ENCODE measurements at regions not wholly inside any gene's neighbourhood (a gene's known extent, or its start where the extent isn't known, plus 50 kb on each side); places are given as distances from the start of the nearest gene placed in this dataset.

DNA sequence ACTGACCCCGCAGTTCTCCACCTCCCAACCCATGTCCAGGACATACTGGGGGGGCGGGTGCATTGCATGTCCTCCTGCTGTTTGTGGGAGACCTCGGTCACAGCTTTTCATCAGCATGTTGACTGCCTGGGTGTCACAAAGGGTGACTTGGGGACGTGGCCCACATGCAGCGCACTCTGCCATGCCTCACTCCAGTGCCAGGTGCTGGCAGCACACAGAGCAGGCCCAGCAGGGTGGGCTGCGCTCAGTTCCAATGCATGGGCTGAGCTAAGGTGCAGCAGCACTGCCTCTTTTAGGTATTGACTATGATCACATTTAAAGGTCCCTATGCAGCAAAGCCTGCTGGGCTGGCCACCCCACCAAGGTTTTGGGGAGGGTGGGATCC lies 261.9 kb upstream of the SALL3 start:
- TF ChIP-seq, protein P1, sequence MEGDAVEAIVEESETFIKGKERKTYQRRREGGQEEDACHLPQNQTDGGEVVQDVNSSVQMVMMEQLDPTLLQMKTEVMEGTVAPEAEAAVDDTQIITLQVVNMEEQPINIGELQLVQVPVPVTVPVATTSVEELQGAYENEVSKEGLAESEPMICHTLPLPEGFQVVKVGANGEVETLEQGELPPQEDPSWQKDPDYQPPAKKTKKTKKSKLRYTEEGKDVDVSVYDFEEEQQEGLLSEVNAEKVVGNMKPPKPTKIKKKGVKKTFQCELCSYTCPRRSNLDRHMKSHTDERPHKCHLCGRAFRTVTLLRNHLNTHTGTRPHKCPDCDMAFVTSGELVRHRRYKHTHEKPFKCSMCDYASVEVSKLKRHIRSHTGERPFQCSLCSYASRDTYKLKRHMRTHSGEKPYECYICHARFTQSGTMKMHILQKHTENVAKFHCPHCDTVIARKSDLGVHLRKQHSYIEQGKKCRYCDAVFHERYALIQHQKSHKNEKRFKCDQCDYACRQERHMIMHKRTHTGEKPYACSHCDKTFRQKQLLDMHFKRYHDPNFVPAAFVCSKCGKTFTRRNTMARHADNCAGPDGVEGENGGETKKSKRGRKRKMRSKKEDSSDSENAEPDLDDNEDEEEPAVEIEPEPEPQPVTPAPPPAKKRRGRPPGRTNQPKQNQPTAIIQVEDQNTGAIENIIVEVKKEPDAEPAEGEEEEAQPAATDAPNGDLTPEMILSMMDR (conservative IDR thresholded peaks at IDR 0.05; ENCODE audit: low read length) = no peak
- no peak for DNase-seq (ENCODE audit: low read depth)
- H3K4me3 ChIP-seq (ENCODE audit: low read length) = no peak overlapping the region

DNA sequence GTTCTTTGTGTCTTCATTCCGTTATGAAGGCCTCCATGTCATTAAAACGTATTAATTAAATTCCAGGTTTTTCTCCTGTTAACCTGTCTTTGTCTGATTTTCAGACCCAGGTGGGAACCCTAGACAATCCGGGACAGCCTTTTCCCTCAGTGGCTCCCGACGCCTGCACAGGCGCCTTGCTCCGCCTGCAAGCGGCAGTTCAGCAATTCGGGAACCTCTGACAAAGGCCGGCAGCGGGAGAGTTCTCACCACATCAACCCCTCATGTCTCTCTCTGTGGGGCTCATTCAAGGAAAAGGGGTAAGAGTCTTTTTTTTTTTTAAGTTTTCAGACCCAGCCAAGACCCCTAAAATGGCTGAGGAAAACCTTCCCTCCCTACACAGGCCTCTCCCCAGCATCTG lies 259.8 kb upstream of the SALL3 start:
- TF ChIP-seq, protein P1 (conservative IDR thresholded peaks at IDR 0.05; ENCODE audit: low read length) = no peak

DNA sequence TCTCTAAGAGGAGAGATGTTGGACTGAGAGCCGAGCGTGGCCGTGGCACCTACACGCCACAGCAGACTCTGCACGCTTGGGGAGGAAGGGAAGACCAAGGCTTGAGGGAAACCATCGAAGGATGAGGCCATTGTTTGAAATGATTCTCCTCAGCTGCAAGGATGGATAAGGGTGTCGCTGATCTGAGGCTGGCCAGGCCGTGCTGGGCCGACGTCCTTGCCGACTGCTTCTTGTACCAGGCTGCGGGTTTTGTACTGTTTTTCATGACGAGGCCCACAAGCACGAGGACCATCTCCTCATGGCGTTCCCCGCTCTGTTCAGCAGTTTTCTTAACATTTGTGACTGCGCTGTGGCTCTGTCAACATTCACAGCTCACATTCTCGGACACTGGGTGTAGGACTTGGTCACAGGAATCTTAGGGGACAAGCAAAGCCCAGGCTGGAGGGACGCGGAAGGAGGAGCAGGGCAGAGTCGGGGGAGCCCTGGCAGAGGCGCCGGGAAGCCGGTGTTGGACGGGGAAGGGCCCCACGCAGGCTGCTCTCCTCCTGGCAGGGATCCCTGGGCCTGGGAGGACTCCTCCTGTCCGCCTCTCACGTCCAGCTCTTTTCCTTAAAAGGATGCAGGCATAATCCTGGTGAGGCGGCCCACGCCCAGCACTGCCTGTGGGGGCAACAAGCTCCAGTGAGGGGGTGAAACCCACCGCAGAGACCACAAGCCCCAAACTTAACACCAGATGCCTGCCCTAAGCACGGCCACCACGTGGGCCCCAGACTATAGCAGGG lies 259.0 kb upstream of the SALL3 start:
- no peak for DNase-seq (ENCODE audit: low read depth)

More for the DNA sequence above, 259.8 kb upstream of the SALL3 start:
- H3K4me3 ChIP-seq (ENCODE audit: low read length) = no peak overlapping the region
- DNase-seq (ENCODE audit: low read depth) = no peak

DNA sequence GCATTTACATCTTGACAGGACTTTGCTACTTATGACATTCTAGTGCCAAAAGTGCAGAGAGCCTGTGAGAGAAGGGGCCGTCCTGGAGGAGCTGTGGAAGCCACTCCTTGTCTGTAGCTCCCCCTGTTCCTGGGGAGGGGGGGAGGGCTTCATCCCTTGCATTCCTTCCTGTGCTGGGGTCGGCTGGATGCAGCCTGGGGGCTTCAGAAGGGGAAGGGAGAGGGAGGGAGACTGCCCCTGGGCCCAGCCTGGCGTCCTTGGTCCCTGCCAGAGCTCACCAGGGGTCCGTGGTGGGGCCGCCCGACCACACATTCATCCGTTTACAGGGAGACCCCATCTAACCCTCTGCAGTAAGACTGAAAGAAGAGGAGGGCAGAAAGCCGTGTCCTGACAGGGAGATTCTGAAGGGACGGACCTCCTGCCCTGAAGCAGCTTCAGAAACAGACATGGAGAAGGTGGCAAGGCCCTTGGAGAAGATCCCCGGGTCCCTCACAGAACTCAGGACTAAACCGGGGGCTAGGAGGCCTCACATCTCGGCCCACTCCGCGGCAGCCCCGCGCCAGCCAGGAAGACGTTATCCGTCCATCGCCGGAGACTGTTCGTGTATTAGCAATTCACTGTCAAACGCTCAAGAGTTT lies 258.3 kb upstream of the SALL3 start:
- H3K4me3 ChIP-seq (ENCODE audit: low read length) = no peak overlapping the region
- TF ChIP-seq, protein P1 (conservative IDR thresholded peaks at IDR 0.05; ENCODE audit: low read length) = no peak
- no peak for DNase-seq (ENCODE audit: low read depth)

More for the DNA sequence above, 259.0 kb upstream of the SALL3 start:
- no peak overlapping the region for H3K4me3 ChIP-seq (ENCODE audit: low read length)
- TF ChIP-seq, protein P1 (conservative IDR thresholded peaks at IDR 0.05; ENCODE audit: low read length) = no peak

DNA sequence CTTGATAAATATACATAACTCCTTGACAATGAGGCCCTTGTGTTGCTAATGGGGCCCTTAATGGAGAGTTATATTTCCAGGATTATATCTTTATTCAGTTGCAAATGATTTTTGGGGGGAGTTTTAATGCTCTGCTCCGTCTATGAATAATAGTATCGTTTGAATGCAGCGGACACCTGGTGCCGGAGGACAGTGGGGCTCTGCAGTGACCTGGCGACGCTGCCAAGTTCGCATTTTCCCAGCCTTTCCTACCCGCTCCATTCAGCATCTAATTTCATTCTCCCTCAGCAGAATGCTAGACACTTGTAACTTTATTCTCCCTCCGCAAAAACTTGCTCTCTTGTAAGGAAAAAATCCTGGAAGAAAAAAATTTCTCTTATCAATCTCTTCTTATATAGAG lies 257.6 kb upstream of the SALL3 start:
- no peak overlapping the region for H3K4me3 ChIP-seq (ENCODE audit: low read length)
- TF ChIP-seq, protein P1 (conservative IDR thresholded peaks at IDR 0.05; ENCODE audit: low read length) = no peak
- no peak for DNase-seq (ENCODE audit: low read depth)

DNA sequence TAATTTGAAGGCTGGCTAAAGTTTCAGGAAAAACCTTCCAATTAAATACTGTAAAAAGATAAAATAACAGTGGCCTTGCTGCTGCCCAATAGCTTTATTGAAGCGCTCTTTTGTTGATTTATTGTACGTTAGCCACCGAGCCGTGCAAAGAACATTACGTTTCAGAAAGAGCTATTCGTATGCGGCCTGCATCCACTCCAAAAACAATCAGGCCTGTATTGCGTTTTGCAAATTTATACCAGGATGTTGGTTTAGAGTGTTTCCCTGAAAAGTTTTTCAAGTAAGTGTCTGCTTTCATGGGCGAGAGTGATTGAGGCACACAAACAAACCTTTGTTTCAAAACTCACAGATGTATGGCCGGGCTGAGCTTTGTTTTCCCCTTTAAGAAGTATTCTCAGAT lies 257.2 kb upstream of the SALL3 start:
- no peak overlapping the region for H3K4me3 ChIP-seq (ENCODE audit: low read length)
- TF ChIP-seq, protein P1 (conservative IDR thresholded peaks at IDR 0.05; ENCODE audit: low read length) = no peak
- DNase-seq (ENCODE audit: low read depth) = no peak

Measured in AG10803 (cell line).